Activated naive CD8-positive, alpha-beta T cell treated with anti-CD3 and anti-CD28 coated beads for 36 hours (primary cell): ENCODE measurements at regions not wholly inside any gene's neighbourhood (a gene's known extent, or its start where the extent isn't known, plus 50 kb on each side); places are given as distances from the start of the nearest gene placed in this dataset.

Experiments used
- DNase-seq: peaks from one replicate; pipeline ENCODE4 v3.0.0; 2021
- H3K27ac Mint-ChIP-seq: one replicate; pipeline ENCODE4 v1.8.0; 2022; ENCODE audit warnings: mild to moderate bottlenecking, moderate library complexity, mixed read lengths
- H3K27me3 Mint-ChIP-seq: one replicate; pipeline ENCODE4 v1.8.0; 2022; ENCODE audit warnings: mild to moderate bottlenecking, mixed read lengths
- H3K36me3 Mint-ChIP-seq: one replicate; pipeline ENCODE4 v1.8.0; 2021; ENCODE audit warnings: mild to moderate bottlenecking, mixed read lengths
- H3K4me1 Mint-ChIP-seq: one replicate; pipeline ENCODE4 v1.8.0; 2021; ENCODE audit warnings: mixed read lengths
- H3K4me3 Mint-ChIP-seq: one replicate; pipeline ENCODE4 v1.8.0; 2022; ENCODE audit warnings: mild to moderate bottlenecking, moderate library complexity, mixed read lengths
- H3K9me3 Mint-ChIP-seq: one replicate; pipeline ENCODE4 v1.8.0; 2022; ENCODE audit warnings: mixed read lengths

- Mint-ChIP-seq H3K9me3 (peaks cover 4% of the 10 kb centered on the region), H3K36me3 (no peaks in the 10 kb centered on the region), H3K4me1 (no peaks in the 10 kb centered on the region), H3K27ac (no peak overlapping the region), H3K27me3 (peaks cover 7% of the 10 kb centered on the region), H3K4me3 (no peak overlapping the region)
- DNase-seq = no peak
These were observed 268.3 kb downstream of the MN1 start for GRCh38 chr22:27533105-27533745.

DNA sequence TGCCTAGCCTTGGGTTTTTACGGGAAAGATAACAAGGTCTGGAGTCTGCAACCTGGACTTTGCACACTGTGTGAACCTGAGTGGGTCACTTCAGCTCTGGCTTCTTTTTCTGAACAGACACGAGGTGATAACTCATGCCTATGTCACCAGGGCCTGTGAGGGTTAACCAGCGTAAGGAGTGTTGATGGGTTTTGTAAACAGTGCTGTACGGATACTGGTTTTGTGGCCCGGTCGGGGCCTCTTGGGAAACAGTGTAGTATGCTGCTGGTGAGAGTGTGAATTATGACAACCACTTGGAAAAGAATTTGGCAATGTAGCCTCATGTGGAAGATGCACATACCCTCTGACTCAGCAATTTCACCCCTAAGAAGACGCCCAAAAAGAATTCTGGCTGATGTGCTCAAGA, 266.8 kb downstream of the MN1 start:
- DNase-seq = no peak
- no peaks in the 10 kb centered on the region for H3K36me3 Mint-ChIP-seq
- H3K27me3 Mint-ChIP-seq = peaks cover 11% of the 10 kb centered on the region
- H3K4me3 Mint-ChIP-seq = no peak overlapping the region
- no peaks in the 10 kb centered on the region for H3K4me1 Mint-ChIP-seq
- peaks cover 4% of the 10 kb centered on the region for H3K9me3 Mint-ChIP-seq
- H3K27ac Mint-ChIP-seq = no peak overlapping the region

DNA sequence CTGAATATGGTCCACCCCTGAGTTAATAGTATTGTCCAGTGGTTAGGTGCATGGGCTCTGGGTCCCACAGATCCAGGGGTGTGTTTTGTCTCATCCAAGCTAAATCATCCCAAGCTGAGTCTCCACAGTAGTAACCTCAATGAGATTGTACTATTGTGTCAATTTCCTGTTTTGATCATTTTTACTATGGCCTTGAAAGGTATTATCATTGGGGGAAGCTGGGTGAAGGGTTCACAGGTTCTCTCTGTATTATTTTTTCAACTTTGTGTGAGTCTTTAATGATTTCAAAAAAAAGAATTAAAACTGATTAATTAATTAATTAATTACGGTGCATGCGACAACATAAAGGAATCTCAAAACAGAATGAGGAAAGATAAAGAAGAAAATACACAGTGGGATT, 266.1 kb downstream of the MN1 start:
- no peak for DNase-seq
- no peaks in the 10 kb centered on the region for H3K4me1 Mint-ChIP-seq
- H3K4me3 Mint-ChIP-seq = no peak overlapping the region
- no peak overlapping the region for H3K27ac Mint-ChIP-seq
- H3K9me3 Mint-ChIP-seq = peaks cover 4% of the 10 kb centered on the region
- no peaks in the 10 kb centered on the region for H3K36me3 Mint-ChIP-seq
- H3K27me3 Mint-ChIP-seq = peaks cover 8% of the 10 kb centered on the region

DNA sequence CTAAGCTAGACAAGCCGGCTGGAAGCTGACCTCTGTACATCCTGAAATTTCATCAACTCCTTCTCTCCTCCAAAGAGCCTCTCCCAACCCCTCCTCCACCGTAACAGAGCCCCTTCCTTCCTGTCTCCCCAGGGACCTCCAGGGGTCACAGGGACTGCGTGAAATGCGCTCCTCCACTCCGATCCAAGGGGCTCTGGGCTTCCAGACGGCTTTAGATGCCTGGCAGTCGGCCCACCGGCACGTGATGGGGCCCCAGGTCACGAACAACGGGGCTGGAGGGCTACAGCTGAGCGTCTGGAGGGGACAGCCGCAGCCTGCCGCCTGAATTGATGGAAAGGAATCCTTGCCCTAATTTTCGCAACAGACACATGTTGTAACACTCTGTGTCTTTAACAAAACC, 264.1 kb downstream of the MN1 start:
- peaks cover 3% of the 10 kb centered on the region for H3K27me3 Mint-ChIP-seq
- H3K9me3 Mint-ChIP-seq = no peaks in the 10 kb centered on the region
- no peak overlapping the region for H3K27ac Mint-ChIP-seq
- no peaks in the 10 kb centered on the region for H3K36me3 Mint-ChIP-seq
- H3K4me1 Mint-ChIP-seq = no peaks in the 10 kb centered on the region
- H3K4me3 Mint-ChIP-seq = no peak overlapping the region
- DNase-seq = no peak

DNA sequence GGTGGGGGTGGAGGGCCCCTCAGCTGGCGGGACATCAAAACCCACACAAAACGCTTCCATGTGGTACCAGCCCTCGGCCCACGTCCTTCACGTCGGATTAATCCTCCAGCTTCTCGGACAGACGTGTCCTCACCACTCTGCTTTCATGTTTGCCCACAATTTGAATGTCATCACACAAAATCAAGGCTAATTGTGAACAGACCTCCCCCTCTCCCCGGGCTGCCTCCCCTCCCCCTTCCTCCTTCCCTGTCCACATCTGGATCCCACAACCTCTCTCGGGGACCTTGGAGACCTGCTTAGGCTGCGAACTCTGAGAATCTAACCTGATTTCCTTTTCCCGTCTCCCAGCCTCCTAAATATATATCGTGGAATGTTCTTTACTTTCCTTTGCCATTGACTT, 262.9 kb downstream of the MN1 start:
- no peak overlapping the region for H3K4me3 Mint-ChIP-seq
- no peak overlapping the region for H3K27ac Mint-ChIP-seq
- DNase-seq = no peak
- H3K4me1 Mint-ChIP-seq = no peaks in the 10 kb centered on the region
- no peaks in the 10 kb centered on the region for H3K36me3 Mint-ChIP-seq
- H3K27me3 Mint-ChIP-seq = peaks cover 7% of the 10 kb centered on the region
- no peaks in the 10 kb centered on the region for H3K9me3 Mint-ChIP-seq

- H3K4me3 Mint-ChIP-seq = no peak overlapping the region
- no peaks in the 10 kb centered on the region for H3K9me3 Mint-ChIP-seq
- peaks cover 13% of the 10 kb centered on the region for H3K27me3 Mint-ChIP-seq
- no peak overlapping the region for H3K27ac Mint-ChIP-seq
- H3K4me1 Mint-ChIP-seq = no peaks in the 10 kb centered on the region
- DNase-seq = no peak
- no peaks in the 10 kb centered on the region for H3K36me3 Mint-ChIP-seq
These were observed 261.3 kb downstream of the MN1 start for GRCh38 chr22:27540247-27540646.

- peaks cover 13% of the 10 kb centered on the region for H3K27me3 Mint-ChIP-seq
- no peaks in the 10 kb centered on the region for H3K36me3 Mint-ChIP-seq
- H3K9me3 Mint-ChIP-seq = no peaks in the 10 kb centered on the region
- H3K27ac Mint-ChIP-seq = no peak overlapping the region
- H3K4me1 Mint-ChIP-seq = no peaks in the 10 kb centered on the region
- DNase-seq = no peak
- H3K4me3 Mint-ChIP-seq = no peak overlapping the region
These were observed 260.7 kb downstream of the MN1 start for GRCh38 chr22:27540656-27541396.

- Mint-ChIP-seq H3K4me1 (no peaks in the 10 kb centered on the region), H3K4me3 (no peak overlapping the region), H3K27ac (no peak overlapping the region), H3K9me3 (no peaks in the 10 kb centered on the region), H3K36me3 (no peaks in the 10 kb centered on the region), H3K27me3 (peaks cover 13% of the 10 kb centered on the region)
- DNase-seq = no peak
These were observed 259.7 kb downstream of the MN1 start for GRCh38 chr22:27541836-27542235.

DNA sequence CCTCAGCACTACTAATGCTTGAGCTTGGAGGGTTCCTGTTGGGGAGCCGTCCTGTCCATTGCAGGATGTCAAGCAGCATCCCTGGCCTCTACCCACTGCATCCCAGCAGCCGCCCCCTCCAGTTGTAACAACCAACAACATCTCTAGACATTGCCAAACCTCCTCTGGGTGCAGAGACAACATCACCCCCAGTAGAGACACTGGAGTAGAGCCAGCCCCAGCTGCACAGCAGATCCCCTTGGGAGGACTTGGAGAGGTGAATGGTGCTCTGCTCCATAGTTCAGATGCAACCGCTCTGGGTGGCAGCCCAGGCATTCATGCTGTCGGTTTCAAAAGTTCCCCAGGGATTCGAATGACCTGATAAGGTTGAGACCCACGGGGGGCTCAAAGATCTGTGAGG, 259.0 kb downstream of the MN1 start:
- no peaks in the 10 kb centered on the region for H3K4me1 Mint-ChIP-seq
- peaks cover 13% of the 10 kb centered on the region for H3K27me3 Mint-ChIP-seq
- no peak overlapping the region for H3K27ac Mint-ChIP-seq
- no peaks in the 10 kb centered on the region for H3K9me3 Mint-ChIP-seq
- no peak overlapping the region for H3K4me3 Mint-ChIP-seq
- no peaks in the 10 kb centered on the region for H3K36me3 Mint-ChIP-seq
- no peak for DNase-seq

GRCh38 chr22:27543460-27543859, 258.1 kb downstream of the MN1 start:
- DNase-seq = no peak

DNA sequence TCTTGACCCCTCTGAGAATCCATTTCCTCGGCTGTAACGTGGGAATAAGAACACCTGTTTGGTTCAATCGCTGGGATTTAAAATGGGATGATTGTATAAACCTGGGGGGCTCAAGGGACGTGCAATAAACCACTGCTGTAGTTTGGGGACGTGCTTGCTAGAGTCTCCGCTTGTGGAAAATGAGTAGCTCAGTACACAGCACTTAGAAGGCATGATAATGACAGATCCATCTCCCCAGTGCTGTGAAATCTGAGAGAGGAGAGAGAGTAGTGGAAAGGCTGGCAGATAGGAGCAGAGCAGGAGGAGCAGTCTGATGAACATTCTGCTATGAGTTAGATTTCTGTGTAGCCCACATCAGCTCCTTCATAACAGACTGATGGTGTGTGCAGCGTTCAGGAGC, 256.5 kb downstream of the MN1 start:
- Mint-ChIP-seq H3K27ac (no peak overlapping the region), H3K9me3 (no peaks in the 10 kb centered on the region), H3K4me1 (no peaks in the 10 kb centered on the region), H3K36me3 (no peaks in the 10 kb centered on the region), H3K27me3 (peaks cover 10% of the 10 kb centered on the region), H3K4me3 (no peak overlapping the region)
- DNase-seq = no peak

More at GRCh38 chr22:27543460-27543859, 258.1 kb downstream of the MN1 start:
- H3K27ac Mint-ChIP-seq = no peak overlapping the region
- no peak overlapping the region for H3K4me3 Mint-ChIP-seq
- H3K36me3 Mint-ChIP-seq = no peaks in the 10 kb centered on the region
- peaks cover 13% of the 10 kb centered on the region for H3K27me3 Mint-ChIP-seq
- H3K4me1 Mint-ChIP-seq = no peaks in the 10 kb centered on the region
- no peaks in the 10 kb centered on the region for H3K9me3 Mint-ChIP-seq

DNA sequence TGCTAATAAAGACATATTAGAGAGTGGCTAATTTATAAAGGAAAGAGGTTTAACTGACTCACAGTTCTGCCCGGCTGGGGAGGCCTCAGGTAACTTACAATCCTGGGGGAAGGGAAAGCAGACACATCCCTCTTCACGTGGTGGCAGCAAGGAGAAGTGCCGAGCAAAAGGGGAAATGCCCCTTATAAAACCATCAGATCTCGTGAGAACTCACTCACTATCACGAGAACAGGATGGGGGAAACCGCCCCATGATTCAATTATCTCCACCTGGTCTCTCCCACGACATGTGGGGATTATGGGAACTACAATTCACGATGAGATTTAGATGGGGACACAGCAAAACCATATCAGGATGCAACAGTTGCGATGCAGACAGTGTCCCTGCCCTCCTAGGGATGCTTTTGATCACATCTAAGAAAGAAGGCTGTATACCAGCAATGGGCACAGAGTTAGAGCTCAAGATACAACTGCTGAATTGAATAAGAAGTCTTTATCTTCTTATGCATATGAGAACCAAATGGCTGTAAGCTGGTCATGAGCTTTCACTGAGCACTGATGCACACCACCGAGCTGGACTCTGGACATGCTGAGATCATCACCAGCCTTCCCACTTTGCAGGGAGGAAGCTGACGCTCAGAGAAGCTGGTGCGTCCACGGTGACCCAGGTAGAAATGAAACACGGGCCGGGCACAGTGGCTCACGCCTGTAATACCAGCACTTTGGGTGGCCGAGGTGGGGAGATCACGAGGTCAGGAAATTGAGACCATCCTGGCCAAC, 255.2 kb downstream of the MN1 start:
- Mint-ChIP-seq H3K27ac (no peak overlapping the region), H3K4me1 (no peaks in the 10 kb centered on the region), H3K9me3 (no peaks in the 10 kb centered on the region), H3K4me3 (no peak overlapping the region), H3K36me3 (no peaks in the 10 kb centered on the region), H3K27me3 (peaks cover 10% of the 10 kb centered on the region)
- DNase-seq = no peak

- H3K4me3 Mint-ChIP-seq = no peak overlapping the region
- peaks cover 4% of the 10 kb centered on the region for H3K27me3 Mint-ChIP-seq
- no peaks in the 10 kb centered on the region for H3K4me1 Mint-ChIP-seq
- H3K27ac Mint-ChIP-seq = no peak overlapping the region
- no peak for DNase-seq
- H3K9me3 Mint-ChIP-seq = peaks cover 5% of the 10 kb centered on the region
- H3K36me3 Mint-ChIP-seq = no peaks in the 10 kb centered on the region
These were observed 250.2 kb downstream of the MN1 start for GRCh38 chr22:27551402-27551801.

DNA sequence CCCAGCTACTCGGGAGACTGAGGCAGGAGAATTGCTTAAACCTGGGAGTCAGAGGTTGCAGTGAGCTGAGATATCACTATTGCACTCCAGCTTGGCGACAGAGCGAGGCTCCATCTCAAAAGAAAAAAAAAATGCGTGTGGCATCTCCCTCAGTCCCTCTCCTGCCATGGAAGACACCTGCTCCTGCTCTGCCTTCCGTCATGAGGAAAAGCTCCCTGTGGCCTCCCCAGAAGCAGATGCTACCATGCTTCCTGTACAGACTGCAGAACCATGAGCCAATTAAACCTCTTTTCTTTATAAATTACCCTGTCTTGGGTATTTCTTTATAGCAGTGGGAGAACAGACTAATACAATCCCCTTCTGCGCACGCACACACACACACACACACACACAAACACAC, 249.4 kb downstream of the MN1 start:
- Mint-ChIP-seq H3K9me3 (peaks cover 5% of the 10 kb centered on the region), H3K4me1 (no peaks in the 10 kb centered on the region)

DNA sequence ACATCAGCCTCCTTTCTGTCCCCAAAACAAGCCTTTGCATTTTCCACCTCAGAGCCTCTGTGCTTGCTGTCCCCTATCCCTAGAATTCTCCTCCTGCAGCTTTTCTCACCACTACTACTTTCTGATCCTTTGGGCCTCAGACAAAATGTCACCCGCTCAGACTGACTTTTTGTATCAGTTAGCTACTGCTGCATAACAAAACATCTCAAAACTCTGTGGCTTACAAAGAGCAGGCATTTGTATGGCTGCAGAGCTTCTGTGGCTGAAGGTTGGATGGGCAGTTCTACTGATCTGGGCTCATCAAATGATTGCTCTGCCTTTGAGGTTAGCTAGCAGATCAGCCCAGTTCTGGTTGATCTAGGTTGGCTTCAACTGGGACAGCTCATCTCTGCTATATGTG, 248.7 kb downstream of the MN1 start:
- DNase-seq = no peak
- Mint-ChIP-seq H3K27ac (no peak overlapping the region), H3K9me3 (peaks cover 5% of the 10 kb centered on the region), H3K36me3 (no peaks in the 10 kb centered on the region), H3K27me3 (peaks cover 4% of the 10 kb centered on the region), H3K4me1 (no peaks in the 10 kb centered on the region), H3K4me3 (no peak overlapping the region)

More for the DNA sequence above, 249.4 kb downstream of the MN1 start:
- H3K27me3 Mint-ChIP-seq = peaks cover 4% of the 10 kb centered on the region
- H3K27ac Mint-ChIP-seq = no peak overlapping the region
- H3K36me3 Mint-ChIP-seq = no peaks in the 10 kb centered on the region
- DNase-seq = no peak
- H3K4me3 Mint-ChIP-seq = no peak overlapping the region
